ENCODE measurements at regions not wholly inside any gene's neighbourhood (a gene's known extent, or its start where the extent isn't known, plus 50 kb on each side); places are given as distances from the start of the nearest gene placed in this dataset.

- no peak for TF ChIP-seq ZBTB11 (CRISPR knock-in tag; IDR thresholded peaks at IDR 0.05)
- TF ChIP-seq, protein P1, sequence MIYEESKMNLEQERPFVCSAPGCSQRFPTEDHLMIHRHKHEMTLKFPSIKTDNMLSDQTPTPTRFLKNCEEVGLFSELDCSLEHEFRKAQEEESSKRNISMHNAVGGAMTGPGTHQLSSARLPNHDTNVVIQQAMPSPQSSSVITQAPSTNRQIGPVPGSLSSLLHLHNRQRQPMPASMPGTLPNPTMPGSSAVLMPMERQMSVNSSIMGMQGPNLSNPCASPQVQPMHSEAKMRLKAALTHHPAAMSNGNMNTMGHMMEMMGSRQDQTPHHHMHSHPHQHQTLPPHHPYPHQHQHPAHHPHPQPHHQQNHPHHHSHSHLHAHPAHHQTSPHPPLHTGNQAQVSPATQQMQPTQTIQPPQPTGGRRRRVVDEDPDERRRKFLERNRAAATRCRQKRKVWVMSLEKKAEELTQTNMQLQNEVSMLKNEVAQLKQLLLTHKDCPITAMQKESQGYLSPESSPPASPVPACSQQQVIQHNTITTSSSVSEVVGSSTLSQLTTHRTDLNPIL (CRISPR knock-in tag; IDR thresholded peaks at IDR 0.05): no peak
- no peak for TF ChIP-seq RUNX1 (IDR thresholded peaks at IDR 0.05; ENCODE audit: low read depth)
- no peak for TF ChIP-seq ARID2 (IDR thresholded peaks at IDR 0.05)
- TF ChIP-seq, protein P2, sequence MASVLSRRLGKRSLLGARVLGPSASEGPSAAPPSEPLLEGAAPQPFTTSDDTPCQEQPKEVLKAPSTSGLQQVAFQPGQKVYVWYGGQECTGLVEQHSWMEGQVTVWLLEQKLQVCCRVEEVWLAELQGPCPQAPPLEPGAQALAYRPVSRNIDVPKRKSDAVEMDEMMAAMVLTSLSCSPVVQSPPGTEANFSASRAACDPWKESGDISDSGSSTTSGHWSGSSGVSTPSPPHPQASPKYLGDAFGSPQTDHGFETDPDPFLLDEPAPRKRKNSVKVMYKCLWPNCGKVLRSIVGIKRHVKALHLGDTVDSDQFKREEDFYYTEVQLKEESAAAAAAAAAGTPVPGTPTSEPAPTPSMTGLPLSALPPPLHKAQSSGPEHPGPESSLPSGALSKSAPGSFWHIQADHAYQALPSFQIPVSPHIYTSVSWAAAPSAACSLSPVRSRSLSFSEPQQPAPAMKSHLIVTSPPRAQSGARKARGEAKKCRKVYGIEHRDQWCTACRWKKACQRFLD (CRISPR knock-in tag; IDR thresholded peaks at IDR 0.05): no peak
- no peak for TF ChIP-seq SNAPC5 (CRISPR knock-in tag; IDR thresholded peaks at IDR 0.05)
- no peak for TF ChIP-seq ZNF639 (CRISPR knock-in tag; conservative IDR thresholded peaks at IDR 0.05 in 1 of 2, IDR thresholded peaks at IDR 0.05 in 1 of 2)
- TF ChIP-seq ZNF717 (CRISPR knock-in tag; IDR thresholded peaks at IDR 0.05): no peak
- TF ChIP-seq, protein P3, sequence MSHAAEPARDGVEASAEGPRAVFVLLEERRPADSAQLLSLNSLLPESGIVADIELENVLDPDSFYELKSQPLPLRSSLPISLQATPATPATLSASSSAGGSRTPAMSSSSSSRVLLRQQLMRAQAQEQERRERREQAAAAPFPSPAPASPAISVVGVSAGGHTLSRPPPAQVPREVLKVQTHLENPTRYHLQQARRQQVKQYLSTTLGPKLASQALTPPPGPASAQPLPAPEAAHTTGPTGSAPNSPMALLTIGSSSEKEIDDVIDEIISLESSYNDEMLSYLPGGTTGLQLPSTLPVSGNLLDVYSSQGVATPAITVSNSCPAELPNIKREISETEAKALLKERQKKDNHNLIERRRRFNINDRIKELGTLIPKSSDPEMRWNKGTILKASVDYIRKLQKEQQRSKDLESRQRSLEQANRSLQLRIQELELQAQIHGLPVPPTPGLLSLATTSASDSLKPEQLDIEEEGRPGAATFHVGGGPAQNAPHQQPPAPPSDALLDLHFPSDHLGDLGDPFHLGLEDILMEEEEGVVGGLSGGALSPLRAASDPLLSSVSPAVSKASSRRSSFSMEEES (CRISPR knock-in tag; IDR thresholded peaks at IDR 0.05): no peak
- no peak for TF ChIP-seq EWSR1 (IDR thresholded peaks at IDR 0.05; ENCODE audit: borderline replicate concordance, low read depth, partially characterized antibody)
- no peak for TF ChIP-seq CC2D1A (IDR thresholded peaks at IDR 0.05)
- TF ChIP-seq L3MBTL2 (IDR thresholded peaks at IDR 0.05): no peak
- TF ChIP-seq, protein P4, sequence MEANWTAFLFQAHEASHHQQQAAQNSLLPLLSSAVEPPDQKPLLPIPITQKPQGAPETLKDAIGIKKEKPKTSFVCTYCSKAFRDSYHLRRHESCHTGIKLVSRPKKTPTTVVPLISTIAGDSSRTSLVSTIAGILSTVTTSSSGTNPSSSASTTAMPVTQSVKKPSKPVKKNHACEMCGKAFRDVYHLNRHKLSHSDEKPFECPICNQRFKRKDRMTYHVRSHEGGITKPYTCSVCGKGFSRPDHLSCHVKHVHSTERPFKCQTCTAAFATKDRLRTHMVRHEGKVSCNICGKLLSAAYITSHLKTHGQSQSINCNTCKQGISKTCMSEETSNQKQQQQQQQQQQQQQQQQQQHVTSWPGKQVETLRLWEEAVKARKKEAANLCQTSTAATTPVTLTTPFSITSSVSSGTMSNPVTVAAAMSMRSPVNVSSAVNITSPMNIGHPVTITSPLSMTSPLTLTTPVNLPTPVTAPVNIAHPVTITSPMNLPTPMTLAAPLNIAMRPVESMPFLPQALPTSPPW (CRISPR knock-in tag; IDR thresholded peaks at IDR 0.05): peak; percentile 75
- 0 out of 2 replicates have a peak, but pooled peaks have one; percentile 53 for TF ChIP-seq ELF4 (CRISPR knock-in tag; IDR thresholded peaks at IDR 0.05)
- no peak for TF ChIP-seq ZNF311 (CRISPR knock-in tag; IDR thresholded peaks at IDR 0.05)
Measured at GRCh38 chr16:88306860-88307545, 75.8 kb upstream of the ZNF469 start (continued).

All from K562 (cell line).